Daoy (cell line): ENCODE measurements at regions not wholly inside any gene's neighbourhood (a gene's known extent, or its start where the extent isn't known, plus 50 kb on each side); places are given as distances from the start of the nearest gene placed in this dataset.

Experiments
- DNase-seq: peaks from one replicate; pipeline ENCODE4 v3.0.0-alpha.2; 2015; ENCODE audit warnings: low read depth

DNA sequence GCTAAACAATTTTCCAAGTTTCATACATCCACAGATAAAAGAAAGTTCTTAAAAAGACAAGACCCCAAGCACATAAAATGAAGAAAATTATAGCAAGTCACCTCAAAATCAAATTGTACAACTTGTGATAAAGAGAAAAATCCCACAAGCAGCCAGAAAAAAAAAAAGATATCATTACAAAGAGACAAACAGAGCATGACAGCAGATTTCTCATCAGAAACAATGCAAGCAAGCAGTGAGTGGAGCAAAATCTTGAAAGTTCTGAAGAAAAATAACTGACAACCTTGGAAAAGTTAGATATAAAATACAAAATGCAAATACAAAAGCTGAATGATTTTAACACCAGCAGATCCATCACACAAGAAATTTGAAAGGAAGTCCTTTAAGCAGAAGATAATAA, 194.5 kb upstream of the SOX5 start:
- no peak for DNase-seq

DNA sequence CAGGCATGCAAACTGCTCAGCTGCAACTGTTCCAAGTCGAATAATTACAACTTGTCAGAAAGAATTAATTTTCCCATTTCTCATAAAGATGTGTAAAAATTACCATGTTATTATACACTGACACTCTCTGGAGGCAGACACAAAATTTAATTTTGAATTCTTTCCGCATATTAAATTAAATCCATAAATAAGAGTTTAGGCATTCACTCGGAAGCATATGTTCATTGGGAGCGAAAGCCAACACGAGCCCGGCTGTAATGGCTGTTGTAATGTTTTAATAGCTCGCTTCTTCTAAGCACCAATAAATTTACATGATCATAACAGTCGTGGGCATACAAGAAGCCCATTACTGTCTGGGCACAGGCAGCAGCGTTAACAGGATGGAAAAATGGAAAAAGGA, 189.6 kb upstream of the SOX5 start:
- no peak for DNase-seq

DNA sequence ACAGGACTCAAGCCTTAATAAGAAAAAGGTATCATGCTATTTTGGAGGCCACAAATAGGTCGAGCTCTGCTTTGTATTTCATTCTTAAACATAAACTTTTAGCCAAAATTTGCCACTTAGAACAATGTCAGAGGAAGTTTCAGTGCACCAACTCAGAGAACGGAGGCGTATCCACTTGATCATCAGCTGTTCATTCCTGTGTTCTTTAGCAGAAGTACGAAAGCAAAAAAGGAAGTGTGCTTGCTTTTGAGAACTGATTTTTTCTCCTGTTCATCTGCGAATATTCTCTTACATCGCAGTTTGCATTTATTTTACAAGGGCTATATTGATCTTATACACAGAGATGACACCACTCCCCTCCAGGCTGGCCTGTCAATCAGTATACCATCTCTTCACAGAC, 188.6 kb upstream of the SOX5 start:
- no peak for DNase-seq

DNA sequence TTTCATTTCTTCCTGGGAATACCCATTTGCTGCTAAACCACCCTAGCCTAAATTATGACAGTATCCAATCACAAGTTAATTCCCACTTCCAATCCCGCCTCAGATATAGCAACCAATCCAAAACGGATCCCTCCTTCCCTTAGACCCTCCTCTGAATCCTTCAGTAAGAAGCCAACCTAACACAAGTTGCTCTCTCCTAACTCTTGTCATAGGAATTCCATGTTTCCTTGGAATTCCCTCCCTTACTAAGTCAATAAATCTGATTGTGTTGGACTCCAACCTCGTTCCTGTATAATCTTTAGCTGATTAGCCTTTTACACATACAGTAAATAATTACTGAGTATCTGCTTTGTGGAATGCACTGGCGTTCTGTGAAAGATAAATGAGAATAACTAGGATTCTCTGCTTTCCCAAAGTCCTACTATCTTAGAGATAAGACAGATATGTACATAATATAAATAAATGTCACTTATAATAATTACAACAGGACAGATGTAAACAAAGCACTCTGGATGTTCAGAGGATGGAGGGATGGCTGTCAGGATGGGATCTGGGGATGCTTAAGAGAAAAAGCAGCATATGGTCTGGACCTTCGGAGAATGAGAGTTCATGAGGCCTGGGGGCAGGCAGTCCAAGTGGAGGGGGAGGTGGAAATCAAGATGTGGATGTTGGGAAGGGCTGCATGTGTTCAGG, 185.8 kb upstream of the SOX5 start:
- no peak for DNase-seq

DNA sequence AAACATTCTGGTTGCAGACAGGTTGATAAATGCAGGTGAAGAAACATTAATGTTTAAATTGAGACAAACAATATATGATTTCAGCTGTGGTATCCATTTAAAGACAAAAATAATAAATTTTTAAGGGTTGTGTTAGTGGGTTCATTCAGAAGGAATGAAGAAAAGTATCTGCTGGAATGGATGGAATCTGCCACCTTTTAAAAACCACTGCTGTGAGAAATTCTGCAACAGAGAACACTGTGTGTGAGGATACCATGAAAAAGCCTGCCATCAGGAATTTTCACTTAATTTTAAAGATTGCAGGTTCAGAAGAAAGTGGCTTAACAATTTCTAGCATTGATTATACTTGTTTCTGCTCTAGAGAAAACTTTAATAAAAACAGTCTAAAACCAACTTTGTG, 184.6 kb upstream of the SOX5 start:
- no peak for DNase-seq

DNA sequence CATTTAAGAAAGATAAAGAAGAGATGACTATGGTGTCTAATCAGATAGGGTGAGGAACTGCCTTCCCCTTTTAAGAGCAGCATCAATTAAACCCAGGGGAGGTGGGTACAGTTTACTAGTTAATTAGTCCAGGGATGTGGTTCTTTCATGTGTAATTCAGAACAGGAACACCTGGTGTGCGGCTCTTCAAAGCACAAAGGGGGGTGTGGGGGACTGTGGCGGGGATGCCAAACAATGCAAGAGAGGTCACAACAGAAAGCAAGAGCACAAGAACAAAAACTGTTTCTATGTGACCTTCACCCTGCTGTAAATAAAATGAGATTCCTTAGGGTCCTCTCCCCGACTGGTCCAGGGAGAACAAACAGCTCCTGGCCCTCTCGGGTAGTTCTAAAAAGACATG, 183.9 kb upstream of the SOX5 start:
- DNase-seq = no peak

DNA sequence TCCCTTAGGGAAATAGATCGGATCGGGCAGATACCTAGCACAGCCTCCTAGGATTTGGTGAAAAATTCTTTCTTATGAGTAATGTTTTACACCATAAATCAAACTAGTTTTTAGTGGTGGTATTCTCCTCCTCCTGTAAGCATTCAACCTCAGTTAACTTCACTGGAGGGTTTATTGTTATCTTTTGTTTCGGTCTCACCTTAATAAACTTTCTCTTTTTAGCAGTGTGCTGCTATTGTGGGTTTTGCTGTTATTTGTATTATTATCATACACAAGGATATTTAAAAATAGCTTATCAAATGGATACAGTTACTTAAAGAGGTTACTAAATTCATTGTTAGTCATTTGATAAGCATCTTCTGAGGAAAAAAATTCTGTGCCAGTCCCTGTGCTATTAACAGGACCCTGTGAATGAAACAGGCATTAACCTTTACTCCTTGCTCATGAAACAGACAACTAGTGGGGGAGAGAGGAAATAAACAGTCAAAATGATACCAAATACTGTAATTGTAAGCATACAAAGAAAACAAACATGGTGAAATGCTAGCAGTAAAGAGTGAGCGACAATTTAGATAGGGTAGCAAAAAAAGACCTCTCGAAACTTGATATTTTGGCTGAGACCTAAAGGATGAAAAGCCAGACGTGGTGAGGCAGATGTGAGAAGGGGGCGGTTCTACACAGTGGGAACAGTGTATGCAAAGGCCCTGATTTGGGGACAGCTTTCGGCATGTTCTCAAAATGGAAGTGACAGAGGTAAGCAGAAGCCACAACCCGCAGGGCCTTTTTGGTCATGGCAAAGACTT, 178.7 kb upstream of the SOX5 start:
- no peak for DNase-seq

DNA sequence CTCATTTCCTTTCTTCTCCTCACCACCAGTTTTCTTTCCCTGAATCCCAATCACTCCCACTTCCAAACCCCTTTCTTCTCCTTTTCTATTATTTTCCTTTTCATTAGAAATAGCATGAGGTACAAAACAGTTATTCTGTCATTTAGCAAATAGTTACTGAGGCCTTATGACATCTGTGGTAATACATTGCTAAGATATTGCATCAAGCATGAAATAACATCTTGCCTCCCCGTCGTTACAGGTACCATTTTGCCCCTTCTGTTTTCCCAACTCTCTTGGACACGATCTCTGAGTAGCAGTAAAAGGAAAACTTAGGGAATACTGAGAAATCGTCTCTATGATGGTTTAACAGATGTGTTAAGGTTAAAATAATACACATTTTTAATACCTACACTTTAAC, 175.8 kb upstream of the SOX5 start:
- DNase-seq = no peak

DNA sequence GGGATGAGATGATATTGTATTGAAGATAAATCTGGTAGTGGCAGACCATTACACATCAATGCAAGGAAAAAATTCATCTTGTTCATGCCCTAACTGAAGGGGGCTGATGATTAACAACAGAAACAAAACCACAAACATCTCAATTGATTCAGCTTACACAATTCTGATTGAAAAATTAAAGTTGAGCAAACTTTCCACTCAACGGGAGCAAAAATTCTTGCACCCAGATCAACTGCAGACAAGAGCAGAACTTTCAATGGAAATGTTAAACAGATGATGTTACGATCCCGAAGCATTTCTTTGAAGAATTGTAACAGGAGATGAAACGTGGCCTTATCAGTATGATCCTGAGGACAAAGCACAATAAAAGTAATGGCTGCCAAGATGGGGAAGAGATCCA, 172.4 kb upstream of the SOX5 start:
- no peak for DNase-seq

DNA sequence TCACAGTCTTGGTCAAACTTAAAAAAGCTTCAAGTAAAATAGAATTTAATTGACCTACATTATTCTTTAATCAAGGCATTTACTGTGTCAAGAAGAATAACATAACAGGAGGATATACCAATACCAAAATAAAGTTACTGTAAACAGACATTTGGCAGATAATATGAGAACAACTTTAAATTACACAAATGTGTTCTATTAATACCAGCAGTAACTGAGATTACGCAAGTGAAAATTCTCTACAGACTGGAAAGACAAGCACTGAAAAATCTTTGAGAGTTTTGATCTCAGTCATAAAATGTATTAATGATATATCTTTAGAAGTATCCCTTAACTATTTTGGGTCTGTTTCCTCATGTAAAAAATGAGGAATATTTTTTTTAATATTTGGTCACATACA, 169.2 kb upstream of the SOX5 start:
- no peak for DNase-seq

DNA sequence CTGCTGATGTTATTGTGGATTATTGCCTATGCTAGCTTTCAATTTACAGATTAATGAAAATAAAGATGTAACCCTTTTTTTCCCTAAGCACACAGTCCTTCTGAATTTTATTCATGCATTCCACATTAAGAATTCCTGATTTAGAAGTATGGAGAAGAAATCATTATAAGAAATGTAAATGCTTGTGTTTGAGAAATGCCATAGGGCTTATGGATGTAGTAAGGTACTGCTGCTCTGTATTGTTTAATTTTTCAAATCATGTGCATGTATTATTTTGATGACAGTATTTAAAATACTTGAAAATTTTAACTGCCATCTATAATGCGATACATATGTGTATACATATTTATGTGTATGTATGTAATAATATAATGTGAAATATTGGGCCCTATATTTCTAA, 167.1 kb upstream of the SOX5 start:
- no peak for DNase-seq

DNA sequence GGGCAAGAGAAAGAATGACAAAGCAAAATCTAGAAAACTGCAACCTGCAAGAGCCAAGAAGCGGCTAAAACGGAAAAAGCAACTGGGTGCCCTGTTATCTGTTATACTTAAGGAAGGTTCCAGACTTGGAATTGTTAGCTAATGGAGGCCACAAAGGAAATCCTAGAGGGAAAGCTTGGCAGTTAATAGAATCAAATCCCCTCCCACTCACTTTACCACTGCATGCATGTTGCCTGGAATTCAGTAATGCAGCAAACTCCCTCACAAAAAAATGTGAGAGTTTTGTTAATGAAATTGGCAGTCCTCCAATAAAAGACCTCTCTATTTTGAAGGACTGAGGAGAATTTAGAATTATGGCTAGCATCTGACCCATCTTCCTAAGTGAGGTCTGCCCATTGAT, 164.2 kb upstream of the SOX5 start:
- DNase-seq = no peak

DNA sequence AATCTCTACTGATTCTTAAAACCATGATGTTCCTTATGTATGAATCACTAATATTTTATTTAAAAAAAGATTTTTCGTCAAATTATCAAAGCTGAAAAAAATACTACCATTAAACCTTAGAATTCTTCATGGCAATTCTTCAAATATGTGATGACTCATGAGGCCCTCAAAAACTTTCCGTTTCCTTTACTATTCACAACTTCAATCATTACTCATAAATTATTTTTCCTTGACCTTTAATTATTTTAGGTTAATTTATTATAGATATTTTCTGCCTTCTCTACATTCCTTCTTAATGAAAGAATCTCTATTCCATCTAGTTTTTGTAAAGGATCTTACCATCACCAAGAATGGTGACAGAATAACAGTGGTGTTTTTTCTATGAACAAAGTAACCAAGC, 162.1 kb upstream of the SOX5 start:
- no peak for DNase-seq

DNA sequence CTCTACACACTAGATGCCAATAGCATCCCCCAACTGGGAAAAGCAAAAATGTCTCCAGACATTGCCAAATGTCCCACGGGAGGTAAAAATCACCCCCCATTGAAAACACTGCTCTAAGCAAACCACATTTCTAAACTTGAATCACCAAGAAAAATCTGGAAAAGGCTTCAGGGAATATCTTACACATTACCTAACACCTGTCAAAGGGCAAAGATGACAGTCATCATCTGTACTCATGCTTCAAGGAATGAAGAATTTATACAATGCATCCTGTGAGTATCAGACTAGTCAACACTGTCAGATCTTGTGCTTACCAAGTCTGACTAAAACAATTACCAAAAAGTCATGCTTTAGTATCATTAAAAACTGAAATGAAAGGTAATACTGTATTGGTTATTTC, 161.6 kb upstream of the SOX5 start:
- DNase-seq = no peak

DNA sequence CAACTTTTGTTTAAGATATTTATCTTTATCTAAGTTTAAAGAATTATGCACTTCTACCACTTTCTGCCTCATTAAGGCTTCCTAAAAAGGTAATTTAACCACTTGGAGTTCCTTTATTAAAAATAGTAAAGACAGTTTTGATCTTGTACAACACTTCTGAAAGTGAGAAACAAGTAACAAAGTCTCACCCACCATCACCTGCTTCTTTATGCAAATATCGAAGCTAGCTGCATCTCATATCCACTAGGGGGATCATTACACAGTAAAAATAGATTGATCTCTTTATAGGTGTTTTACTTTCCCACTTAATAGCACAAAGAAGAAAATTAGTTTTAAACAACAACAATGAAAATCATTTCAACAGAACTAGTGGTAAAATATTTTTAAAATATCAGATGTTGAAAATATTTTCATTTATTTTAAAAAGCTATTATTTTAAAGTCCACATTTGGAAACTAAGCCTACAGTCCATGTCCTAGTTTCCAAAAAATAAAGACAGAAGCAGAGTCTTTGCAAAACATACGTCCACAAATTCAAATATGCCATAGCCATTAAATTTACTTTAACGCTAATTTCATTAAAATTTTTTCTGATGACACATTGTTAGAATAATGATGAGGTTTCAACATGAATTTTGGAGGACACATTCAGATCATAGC, 160.0 kb upstream of the SOX5 start:
- no peak for DNase-seq

DNA sequence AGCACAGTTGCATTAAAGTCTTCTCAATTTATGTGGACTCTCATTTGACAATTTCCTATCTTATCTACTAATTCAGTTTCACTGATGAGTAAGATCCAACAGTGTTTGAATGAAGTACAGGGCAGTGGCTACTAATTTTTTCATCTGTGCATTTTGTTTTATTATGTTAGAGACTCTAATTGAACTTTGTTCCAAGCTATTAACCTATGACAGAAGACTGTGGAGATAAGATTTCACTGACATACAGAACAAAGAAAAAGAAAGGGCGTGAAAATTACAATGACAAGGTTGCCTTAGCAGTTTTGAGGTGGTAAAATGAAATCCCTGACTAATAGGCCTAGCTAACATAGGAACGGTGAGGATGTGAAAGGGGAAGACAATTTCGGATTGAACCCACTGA, 153.2 kb upstream of the SOX5 start:
- no peak for DNase-seq

DNA sequence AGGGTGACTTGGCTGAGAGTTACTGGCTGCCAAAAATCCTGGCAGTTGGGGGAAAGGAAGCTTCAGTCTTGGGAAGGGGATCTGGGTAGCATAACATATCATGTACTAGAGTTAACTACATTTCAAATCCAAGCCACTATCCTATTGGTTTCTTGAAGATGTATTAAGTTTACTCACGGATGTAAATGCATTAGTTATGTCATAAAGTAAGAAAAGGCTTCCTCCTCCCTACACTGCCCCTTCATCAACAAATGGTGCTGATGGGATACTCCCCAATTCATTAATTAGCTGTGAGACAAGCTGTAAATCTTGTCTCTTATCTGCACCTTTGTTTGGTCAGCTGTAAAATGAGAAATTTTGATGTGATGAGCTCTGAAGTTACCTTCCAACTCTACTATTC, 150.1 kb upstream of the SOX5 start:
- DNase-seq = no peak

DNA sequence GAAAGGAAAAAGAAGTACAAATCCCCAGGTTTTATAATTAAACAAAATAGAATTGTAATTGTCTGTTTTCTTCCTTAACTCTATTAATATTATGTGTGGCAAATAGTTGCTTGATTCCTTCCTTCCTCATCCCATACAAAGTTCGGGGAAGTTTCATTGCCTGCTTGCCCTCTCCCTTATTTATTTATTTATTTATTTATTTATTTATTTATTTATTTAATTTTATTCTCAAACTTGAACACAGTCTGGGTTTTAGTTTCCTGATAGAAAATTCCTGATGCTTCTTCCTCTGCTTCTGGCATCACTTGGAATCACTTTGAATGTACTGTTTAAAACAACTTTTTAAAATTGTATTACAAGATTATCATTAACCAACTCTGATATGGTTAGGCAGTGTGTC, 145.8 kb upstream of the SOX5 start:
- no peak for DNase-seq

DNA sequence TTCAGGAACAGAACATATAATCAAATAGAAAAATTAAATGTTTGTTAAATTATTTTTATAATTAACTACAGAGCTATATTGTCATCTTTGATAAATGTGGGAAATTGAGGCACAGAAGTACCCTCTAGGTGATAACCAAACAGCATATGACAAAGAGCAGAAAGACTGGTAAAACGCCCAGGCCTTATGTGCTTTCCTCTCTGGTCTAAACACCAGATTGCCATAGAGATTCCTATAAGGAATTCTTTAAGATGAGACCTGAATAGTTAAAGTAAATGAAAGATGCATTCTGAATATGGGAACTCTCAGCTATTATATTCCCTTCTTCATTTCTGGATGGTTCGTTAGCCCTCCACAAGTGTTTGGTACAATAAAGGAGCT, 140.0 kb upstream of the SOX5 start:
- DNase-seq = no peak

DNA sequence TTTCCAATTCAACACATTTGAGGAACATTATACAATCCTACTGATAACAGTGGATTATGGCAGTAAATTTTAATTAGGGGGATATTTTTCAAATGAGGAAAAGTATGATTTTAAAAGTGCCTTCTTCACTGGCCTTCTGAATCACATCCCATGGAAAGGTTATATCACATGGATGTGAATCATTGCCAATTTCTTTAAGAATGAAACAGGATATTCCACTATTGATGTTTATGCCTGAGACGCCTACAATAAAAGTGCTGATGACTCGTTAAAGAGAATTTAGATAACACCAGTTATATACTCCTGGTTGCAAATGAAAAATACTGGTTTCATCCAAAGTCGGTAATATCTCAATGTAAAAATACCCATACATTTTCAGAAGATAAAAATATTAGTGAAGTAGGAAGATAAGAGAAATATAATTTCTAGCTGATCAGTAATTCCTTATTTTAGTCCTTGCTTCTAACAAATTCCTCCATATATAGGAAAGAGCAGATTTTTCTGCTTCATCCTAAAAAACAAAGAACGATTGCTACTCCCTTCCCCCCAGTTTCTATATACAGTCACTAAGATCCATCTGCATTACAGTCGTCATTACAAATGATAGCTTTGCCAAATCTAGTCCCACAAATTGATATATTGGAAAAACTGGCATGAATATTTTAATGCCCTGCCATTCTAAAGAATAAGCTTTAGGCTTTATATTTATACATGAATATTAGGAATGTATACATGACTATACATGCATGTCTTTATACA, 139.5 kb upstream of the SOX5 start:
- DNase-seq = no peak

DNA sequence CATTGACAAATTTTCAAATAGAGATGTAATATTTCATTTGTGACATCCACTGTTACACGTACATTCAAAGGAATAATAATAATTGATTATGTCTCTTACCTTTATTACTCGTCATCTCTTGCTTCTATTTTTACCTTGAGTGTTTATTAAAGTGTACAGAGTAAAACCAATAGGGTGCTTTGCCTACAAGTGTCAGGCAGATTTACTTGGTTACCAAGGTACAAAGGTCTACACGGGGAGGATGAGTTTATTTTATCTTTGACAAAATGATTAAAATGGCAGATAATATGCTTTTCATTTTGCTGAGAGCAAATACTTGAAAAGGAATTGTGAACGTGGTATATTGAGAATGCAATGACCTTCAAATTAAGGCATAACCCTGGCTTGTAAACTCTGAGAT, 137.8 kb upstream of the SOX5 start:
- DNase-seq = no peak

DNA sequence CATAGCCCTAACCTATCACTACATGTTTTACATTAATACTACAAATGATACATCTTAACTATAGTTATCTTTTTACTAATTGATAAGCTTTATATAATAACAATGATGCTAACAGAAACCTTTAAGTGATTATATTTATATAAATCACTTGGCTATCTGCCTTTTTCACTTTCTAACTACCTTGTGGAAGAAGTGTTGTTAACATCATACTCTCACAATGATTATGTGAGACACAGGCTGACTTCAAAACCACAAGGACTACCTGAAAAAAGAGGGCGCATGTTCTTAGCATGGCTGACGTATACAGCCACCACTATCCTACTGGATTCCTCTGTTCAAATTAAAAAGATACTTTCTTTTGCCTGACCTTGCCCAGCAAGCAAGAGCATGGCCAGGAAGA, 135.3 kb upstream of the SOX5 start:
- no peak for DNase-seq

DNA sequence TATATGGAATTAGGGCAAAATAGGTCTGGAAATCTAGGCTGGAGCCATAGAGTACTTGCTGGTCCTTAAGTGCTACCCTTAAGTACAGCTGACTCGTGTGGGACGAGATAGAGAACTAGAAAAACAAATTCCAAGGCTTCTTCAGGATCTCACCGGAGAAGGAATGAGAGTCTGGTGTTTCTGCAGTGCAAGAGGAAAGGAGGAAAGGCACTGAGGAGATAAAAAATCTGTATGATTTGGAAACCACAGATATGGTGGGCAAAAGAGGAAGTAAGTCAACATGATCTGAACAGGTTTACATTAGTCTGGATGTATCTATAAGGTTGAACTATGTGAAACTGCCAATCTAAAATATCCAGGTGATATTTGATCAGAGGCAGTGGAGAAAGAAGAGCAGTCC, 134.4 kb upstream of the SOX5 start:
- no peak for DNase-seq
